PC-3 (cell line): ENCODE measurements at regions not wholly inside any gene's neighbourhood (a gene's known extent, or its start where the extent isn't known, plus 50 kb on each side); places are given as distances from the start of the nearest gene placed in this dataset.

Experiments used
- EZH2phosphoT487 ChIP-seq: fragments of 300-600 bp; sonication (generic); IDR thresholded peaks from 2 replicates; pipeline ENCODE4 v1.6.1; 2018; ENCODE audit warnings: mild to moderate bottlenecking, antibody characterized with exemption, low read length, borderline replicate concordance
- TF ChIP-seq, protein P1 (sequence below): fragments of 300-600 bp; sonication (generic); conservative IDR thresholded peaks from 2 replicates; pipeline ENCODE4 v1.5.1; 2017; ENCODE audit warnings: antibody characterized with exemption, low read depth, mild to moderate bottlenecking, low read length

GRCh38 chr4:72712997-72713396 lies 144.0 kb upstream of the ADAMTS3 start:
- TF ChIP-seq, protein P1, sequence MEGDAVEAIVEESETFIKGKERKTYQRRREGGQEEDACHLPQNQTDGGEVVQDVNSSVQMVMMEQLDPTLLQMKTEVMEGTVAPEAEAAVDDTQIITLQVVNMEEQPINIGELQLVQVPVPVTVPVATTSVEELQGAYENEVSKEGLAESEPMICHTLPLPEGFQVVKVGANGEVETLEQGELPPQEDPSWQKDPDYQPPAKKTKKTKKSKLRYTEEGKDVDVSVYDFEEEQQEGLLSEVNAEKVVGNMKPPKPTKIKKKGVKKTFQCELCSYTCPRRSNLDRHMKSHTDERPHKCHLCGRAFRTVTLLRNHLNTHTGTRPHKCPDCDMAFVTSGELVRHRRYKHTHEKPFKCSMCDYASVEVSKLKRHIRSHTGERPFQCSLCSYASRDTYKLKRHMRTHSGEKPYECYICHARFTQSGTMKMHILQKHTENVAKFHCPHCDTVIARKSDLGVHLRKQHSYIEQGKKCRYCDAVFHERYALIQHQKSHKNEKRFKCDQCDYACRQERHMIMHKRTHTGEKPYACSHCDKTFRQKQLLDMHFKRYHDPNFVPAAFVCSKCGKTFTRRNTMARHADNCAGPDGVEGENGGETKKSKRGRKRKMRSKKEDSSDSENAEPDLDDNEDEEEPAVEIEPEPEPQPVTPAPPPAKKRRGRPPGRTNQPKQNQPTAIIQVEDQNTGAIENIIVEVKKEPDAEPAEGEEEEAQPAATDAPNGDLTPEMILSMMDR: no peak
- TF ChIP-seq EZH2phosphoT487: no peak
